ENCODE measurements at regions not wholly inside any gene's neighbourhood (a gene's known extent, or its start where the extent isn't known, plus 50 kb on each side); places are given as distances from the start of the nearest gene placed in this dataset.

DNA sequence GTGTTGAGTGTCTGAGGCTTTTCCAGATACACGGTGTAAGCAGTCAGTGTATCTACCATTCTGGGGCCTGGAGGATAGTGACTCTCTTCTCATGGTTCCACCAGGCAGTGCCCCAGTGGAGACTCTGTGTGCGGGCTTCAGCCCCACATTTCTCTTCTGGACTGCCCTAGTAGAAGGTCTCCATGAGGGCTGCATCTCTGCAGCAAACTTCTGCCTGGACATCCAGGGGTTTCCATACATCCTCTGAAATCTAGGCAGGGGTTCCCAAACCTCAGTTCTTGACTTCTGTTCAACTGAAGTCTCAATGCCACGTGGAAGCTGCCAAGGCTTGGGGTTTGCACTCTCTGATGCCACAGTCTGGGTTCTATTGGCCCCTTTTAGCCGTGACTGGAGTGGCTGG, 256.6 kb upstream of the ITGA1 start:
- TF ChIP-seq, protein P1, sequence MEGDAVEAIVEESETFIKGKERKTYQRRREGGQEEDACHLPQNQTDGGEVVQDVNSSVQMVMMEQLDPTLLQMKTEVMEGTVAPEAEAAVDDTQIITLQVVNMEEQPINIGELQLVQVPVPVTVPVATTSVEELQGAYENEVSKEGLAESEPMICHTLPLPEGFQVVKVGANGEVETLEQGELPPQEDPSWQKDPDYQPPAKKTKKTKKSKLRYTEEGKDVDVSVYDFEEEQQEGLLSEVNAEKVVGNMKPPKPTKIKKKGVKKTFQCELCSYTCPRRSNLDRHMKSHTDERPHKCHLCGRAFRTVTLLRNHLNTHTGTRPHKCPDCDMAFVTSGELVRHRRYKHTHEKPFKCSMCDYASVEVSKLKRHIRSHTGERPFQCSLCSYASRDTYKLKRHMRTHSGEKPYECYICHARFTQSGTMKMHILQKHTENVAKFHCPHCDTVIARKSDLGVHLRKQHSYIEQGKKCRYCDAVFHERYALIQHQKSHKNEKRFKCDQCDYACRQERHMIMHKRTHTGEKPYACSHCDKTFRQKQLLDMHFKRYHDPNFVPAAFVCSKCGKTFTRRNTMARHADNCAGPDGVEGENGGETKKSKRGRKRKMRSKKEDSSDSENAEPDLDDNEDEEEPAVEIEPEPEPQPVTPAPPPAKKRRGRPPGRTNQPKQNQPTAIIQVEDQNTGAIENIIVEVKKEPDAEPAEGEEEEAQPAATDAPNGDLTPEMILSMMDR (IDR thresholded peaks at IDR 0.05), result no peak
- TF ChIP-seq POLR2A (IDR thresholded peaks at IDR 0.05), result no peak

Measured in prostate gland (tissue), 2 donors.